LHCN-M2 (cell line): ENCODE measurements at regions not wholly inside any gene's neighbourhood (a gene's known extent, or its start where the extent isn't known, plus 50 kb on each side); places are given as distances from the start of the nearest gene placed in this dataset.
A peak's percentile ranks its signal among the peaks of the same experiment; 100 is the strongest.
"Not testable (repeated sequence)": the region's sequence is repeated elsewhere in the genome, so short reads cannot be mapped to it uniquely, and the experiment has no call there.

Experiments
- DNase-seq: peaks from one replicate; pipeline ENCODE4 v3.0.0-alpha.2; 2012; ENCODE audit warnings: low read depth

- no peak for DNase-seq
Measured at GRCh38 chr18:44580159-44580558, 100.5 kb upstream of the SETBP1 start.

GRCh38 chr18:44580782-44581181 is 99.9 kb upstream of the SETBP1 start:
- not testable (repeated sequence) for DNase-seq

DNA sequence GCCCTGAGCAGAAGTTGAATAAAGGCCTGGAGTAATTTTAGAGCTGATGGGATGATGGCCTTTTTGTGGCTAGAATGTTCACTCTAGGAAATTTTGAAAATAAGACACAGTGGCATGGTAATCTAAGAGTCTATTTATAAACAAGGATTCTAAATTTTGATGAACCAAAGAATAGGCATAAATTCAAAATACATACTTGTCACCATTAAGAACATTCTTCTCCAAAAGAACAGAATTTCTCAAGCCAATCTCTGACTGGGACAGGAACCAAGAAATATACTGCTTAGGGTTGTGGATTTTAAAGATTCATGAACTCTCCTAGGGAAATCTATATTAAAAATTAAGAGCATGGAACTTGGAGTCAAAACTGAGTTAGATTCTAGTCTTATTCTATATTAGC is 98.2 kb upstream of the SETBP1 start:
- DNase-seq: no peak

- DNase-seq: no peak
Measured at GRCh38 chr18:44584900-44585299, 95.8 kb upstream of the SETBP1 start.

DNA sequence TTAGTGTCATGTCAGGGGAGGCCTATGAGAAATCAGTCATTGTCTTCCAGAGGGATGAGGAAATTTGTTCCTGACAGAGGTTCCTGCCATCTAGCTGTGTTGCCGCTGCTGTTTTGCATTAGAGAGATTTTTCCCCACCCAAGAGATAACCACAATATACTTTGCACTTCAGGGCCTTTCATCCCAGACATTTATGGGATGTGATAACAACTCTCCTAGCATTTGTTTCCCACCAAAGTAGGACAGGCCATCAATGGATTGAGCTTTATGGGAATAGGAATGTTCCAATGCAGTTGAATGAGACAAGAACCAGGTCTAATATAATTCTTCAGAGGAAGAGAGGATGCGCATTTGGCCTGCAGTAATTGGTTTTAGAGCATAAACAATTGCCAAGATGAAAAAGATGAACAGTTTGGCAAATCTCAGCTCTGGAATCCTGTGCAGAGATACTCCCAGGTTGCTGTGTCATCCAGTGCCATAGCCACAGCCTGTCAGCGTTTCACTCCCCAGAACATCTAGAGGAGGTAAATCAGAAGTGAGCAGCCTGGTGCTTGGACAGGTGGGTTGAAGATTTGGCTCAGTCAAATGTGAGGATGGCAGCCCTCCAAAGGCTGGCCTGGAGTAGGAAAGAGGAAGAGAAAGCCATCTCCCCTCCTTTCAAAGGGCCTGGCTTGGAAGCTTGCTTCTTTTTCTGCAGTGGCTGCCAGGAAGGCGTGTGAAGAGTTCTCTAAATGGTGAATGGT is 93.7 kb upstream of the SETBP1 start:
- DNase-seq: no peak

GRCh38 chr18:44588508-44588907 is 92.2 kb upstream of the SETBP1 start:
- DNase-seq: no peak

DNA sequence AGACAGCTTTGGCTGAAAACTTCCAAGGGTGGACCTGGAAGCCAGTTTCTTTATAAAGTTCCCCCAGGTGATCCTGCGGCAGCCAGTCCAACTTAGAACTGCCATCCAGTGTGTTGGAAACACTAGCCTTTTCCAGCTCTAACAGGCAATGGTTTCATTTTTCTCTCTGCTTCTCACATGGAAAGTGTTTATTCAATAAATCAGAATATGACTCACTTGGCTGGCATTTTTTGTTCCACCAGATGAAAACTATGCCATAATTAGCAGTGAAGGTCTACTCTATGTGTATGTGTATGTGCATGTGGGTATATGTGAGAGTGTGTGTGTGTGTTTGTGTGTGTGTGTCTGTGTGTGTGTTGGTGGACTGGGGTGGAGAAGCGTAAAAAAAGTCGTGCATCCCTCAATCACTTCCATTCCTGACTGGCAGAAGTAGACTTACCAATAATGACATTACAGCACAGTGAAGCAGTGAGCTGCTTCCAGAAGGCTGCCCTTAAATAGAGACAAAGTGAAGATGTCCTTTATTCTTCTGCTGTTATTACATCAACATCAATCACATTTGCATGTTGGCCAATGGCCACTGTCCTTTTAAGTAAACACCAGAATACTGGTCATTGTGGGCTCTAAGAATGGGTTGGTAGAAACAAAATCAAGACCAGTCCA is 90.9 kb upstream of the SETBP1 start:
- peak; percentile 87 for DNase-seq

DNA sequence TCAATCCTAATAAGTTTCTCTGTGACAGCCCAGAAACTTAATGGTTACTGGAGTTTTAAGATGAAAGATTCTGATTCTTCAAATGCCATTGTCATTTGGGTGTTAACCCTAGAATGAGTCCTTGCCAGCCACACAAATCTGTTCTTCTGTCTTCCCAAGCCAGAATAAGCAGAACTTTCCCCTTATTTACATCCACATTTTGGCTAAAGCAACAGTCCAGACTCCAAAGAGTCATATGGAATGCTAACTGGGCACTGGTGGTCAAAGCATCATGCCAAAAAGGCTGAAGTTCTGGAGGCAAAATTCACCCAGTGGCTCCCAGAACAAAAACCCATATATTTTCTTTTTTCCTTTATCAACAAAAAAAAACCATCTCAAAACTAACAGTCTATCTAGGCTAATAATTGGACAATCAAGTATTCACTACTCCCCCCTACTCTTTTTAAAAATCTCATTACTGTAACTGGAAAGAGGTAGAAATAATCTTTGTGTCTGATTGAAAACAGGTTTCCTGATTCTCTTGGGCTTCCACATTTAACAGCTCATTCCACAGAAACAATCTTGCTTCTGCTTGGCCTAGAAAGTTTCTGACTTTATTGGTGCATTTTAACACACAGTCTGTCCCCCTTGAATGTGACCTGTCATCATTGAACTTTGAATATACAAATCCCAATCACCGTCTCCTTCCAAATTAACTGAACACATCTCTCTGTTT is 89.6 kb upstream of the SETBP1 start:
- no peak for DNase-seq

DNA sequence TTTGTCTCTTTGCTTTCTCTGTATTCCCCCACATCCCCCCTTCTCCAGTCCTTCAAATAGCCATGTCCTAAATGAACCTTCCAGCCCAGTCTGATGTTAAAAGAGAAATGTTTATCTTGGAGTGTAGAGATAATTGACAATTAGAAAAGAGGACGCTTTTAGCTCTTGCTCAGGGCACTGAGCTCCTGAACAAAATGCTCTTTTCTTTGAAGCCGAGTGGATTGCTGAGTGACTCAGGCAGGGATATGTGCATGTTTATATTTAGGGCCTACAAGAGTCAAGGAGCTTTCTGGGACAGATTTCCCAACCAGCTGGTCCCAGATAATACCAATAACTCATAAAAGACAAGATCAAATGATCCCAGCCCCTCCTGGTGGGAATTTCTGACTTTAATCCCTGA is 88.0 kb upstream of the SETBP1 start:
- peak; percentile 77 for DNase-seq

DNA sequence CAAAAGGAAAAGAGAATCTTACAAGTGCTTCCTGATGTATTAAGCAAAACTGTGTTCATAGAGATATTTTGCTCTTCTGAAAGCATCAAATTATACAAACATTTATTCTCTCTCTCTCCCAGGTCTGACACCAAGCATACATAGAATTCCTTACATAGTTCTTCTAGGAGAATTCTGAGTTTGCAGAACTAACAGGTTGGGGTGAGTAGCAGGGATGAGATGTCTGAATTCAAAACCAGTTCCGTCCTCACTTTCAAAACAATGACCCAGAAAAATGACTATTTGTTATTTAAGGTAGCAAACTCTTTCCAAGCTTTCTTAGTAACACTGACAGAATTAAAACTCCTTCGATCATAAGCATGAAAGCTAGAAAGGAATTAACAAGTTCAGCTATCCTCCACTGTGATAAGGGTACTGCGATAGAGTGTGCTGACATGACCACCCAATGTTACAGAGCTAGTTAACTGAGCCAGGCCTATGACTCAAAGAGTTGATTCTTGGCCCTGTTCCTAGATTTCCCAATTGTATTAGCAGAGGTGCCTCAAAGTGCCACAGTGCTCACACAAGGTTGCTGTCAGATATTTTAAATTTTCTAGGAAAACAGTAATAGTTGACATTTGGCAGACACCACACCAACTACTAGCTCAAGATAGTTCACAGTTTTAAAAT is 85.8 kb upstream of the SETBP1 start:
- DNase-seq: peak; percentile 72

GRCh38 chr18:44597797-44598196 is 82.9 kb upstream of the SETBP1 start:
- DNase-seq: no peak

DNA sequence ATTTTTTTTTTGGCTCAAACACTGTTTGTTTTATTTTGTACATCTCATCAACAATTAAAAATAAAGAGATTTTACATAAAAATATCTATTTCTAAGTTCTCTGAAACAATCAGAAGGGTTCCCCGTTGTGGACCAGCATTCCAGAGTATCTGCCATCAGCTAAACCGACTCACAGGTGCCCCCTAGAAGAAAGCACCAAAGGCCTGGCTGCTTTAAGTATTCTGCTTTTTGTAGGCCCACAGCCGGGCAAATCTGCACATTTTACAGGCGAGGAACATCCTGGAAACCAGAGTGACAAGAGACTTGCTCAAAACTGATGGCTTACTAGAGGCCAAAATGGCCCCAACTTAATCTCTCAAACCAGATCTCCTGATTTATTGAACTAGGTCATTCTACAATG is 82.2 kb upstream of the SETBP1 start:
- no peak for DNase-seq

GRCh38 chr18:44599412-44599811 is 81.3 kb upstream of the SETBP1 start:
- DNase-seq: no peak

DNA sequence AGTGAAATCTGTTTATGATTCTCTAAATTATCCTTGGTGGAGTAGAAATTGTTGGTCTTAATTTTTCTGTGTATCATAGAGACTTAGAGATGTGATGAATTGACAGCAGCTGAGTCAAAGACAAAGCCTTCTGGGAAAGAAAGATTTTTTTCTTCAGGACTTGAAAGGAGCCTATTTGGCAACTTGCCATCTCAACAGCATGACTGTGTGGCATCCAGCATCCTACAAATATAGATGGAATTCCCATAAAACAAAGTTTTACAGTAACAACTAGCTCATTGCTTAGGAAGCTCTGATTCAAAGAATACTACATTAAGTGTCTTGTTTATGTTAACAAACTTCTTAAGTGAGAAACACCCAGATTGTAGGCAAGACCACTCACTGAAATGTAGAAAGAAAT is 79.2 kb upstream of the SETBP1 start:
- DNase-seq: peak; percentile 96

GRCh38 chr18:44602380-44602779 is 78.3 kb upstream of the SETBP1 start:
- peak; percentile 92 for DNase-seq

DNA sequence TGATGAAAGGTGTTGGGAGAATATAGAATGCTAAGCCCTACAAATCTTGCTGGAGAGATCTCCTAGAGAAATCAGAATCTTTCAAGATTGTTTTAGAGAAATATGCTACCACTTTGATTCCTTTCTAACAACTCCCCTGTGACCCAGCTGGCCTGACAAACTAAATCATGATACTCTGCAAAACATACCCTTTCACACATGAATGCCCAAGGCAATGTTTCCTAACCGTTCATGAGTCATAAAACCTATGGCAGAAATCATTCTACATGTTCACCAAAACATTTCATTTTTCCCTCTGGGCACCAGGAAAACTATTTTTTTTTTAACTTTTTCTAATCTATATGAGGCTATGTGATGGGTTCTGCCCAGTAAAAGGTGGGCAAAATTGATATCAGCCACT is 77.8 kb upstream of the SETBP1 start:
- peak; percentile 32 for DNase-seq

DNA sequence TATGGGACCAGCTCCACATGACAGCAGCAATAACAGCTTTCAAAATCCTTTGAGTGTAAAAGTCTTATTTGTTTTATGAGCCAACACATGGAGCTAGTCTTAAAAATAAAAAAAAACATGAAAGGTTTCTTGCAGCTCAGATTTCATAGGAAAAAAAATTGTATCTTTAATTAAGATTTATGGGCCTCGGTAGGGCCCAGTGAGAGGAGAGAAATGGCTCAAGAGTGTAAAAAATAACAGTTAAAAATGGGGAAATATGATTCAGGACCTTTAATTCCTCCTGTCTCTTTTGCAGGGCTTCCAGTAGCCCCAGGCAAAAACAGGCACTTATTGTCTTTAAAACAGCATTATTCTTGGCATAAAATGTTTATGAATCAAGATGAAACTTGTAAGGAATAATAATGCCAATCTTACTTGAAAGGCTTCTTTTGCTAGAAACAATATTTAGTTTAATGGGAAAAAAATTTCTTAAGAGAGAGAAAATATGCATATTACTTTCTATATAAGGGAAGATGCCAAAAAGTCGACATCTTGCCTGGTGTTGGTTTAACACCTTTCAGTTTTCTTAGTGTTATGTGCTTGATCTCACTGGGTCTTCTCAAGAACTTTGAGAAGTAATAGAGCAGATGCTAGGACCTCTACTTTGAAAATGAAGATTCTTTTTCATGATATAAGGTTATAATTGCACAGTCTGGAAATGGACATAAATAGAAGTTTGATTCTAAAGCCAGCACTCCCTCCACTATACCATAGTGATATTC is 71.3 kb upstream of the SETBP1 start:
- DNase-seq: no peak

DNA sequence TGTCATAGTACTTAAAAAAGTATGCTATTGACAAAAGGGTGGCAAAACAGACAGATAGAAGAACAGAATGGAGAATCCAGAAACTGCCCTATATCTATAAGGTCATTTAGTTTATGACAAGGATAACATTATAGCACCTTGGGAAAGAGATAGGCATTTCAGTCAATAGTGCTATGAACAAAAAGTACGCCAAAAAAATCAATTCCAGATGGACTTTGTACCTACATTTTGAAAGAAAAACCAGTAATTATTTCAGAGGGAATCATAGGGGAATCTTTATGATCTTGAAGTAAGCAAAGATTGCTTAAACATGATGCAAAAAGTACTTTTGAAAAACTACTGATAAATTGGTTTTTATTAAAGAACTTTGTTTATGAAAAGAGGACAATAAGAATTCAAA is 59.9 kb upstream of the SETBP1 start:
- DNase-seq: no peak

- no peak for DNase-seq
Measured at GRCh38 chr18:44624052-44624451, 56.6 kb upstream of the SETBP1 start.

DNA sequence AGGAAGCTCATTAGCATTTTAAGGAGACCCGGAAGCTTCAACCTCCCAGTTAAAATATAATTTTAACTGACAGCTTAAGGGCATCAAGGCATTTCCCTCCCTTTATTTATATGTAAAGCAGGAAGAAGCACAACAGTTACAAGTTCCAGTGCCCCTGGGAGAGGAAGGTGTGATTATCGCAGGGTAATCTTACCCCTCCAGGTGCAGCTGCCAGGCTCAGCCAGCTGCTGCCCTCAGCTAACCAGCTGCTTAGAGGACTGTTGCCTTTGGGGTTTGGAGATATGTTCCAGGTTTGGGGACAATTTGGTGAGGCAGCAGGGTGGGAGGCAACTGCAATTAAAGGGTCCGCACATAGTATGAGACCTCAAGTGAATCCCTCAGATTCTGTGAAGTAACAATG is 55.3 kb upstream of the SETBP1 start:
- no peak for DNase-seq

- DNase-seq: no peak
Measured at GRCh38 chr18:44626236-44626635, 54.5 kb upstream of the SETBP1 start.
